Ovary (tissue), 7 donors: ENCODE measurements at regions not wholly inside any gene's neighbourhood (a gene's known extent, or its start where the extent isn't known, plus 50 kb on each side); places are given as distances from the start of the nearest gene placed in this dataset.

Source experiments
- DNase-seq, 5 donors: peaks; one replicate each; pipeline ENCODE4 v3.0.0-alpha.2; 2019 to 2020
- H3K27ac ChIP-seq, 2 donors: fragments of 200-600 bp; one replicate each; pipeline versions ENCODE4 v1.5.1 to v1.8.0; 2019 to 2022
- H3K27me3 ChIP-seq: fragments of 200-600 bp; one replicate; pipeline ENCODE4 v1.8.0; 2022
- H3K36me3 ChIP-seq: fragments of 200-600 bp; sonication (generic); one replicate; pipeline ENCODE4 v1.5.1; 2019
- H3K4me1 ChIP-seq: one replicate; pipeline ENCODE4 v1.8.1; 2013; ENCODE audit warnings: mild to moderate bottlenecking, moderate library complexity; ENCODE audit not compliant: insufficient read depth
- H3K4me3 ChIP-seq: fragments of 200-600 bp; sonication (generic); one replicate; pipeline ENCODE4 v1.5.1; 2017
- H3K9me3 ChIP-seq, 2 donors: fragments of 200-600 bp in 1 of 2; sonication (generic) in 1 of 2; one replicate each; pipeline versions ENCODE4 v1.5.1 to v1.8.1; 2013 to 2019; ENCODE audit warnings: mild to moderate bottlenecking in 1 of 2, moderate library complexity in 1 of 2
- CTCF ChIP-seq, 3 donors: fragments of 450-650 bp in 2 of 3; fragments of 200-600 bp in 1 of 3; IDR thresholded peaks; one replicate each; pipeline versions ENCODE4 v1.5.1 to v1.8.0; 2016 to 2022; ENCODE audit warnings: antibody characterized with exemption in 3 of 3, mild to moderate bottlenecking in 1 of 3
- EP300 ChIP-seq: sonication (generic); formaldehyde crosslinking; IDR thresholded peaks from one replicate; pipeline ENCODE4 v1.6.1; 2017; ENCODE audit warnings: antibody characterized with exemption
- POLR2A ChIP-seq: fragments of 450-650 bp; IDR thresholded peaks from one replicate; pipeline ENCODE4 v1.6.1; 2017; ENCODE audit warnings: antibody characterized with exemption, mild to moderate bottlenecking, moderate library complexity
- WGBS, 3 donors: extraction: QIAGEN DNeasy Blood & Tissue Kit in 1 of 3; methylation state at CpG; one replicate each; pipeline versions ENCODE4 v1.1.5 to v1.1.7; 2013 to 2017; 5-methylcytosine and 5-hydroxymethylcytosine counted together
- intact Hi-C, 4 donors: fragments of 100-400 bp; cut with DNase I; formaldehyde crosslinking; loops; one replicate each; pipeline versions ENCODE4 v1.11.0 to v1.15.1; 2022 to 2023
- donor health status: DM: no; HTN: no; CAD: no; lungs with moderate emphysema.
- donor health status: DM: no; HTN: no; CAD: no.
- donor health status: Bipolar disorder and iron deficiency.
- donor health status: DM: no; HTN: no; CAD: no.
- donor health status: DM: yes; HTN: yes; CAD: no.

- intact Hi-C loops = no loop called here
- H3K36me3 ChIP-seq = no peaks in the 10 kb centered on the region
- TF ChIP-seq CTCF (IDR thresholded peaks at IDR 0.05) (no peak), POLR2A (no peak), EP300 (no peak)
- no peaks in the 10 kb centered on the region for H3K27me3 ChIP-seq
- no peak overlapping the region for H3K27ac ChIP-seq
- no peak overlapping the region for H3K4me3 ChIP-seq
- H3K9me3 ChIP-seq = no peaks in the 10 kb centered on the region
- H3K4me1 ChIP-seq = no peaks in the 10 kb centered on the region
- whole genome bisulfite sequencing, 3 donors = 92 to 98% (median 96%) methylated on average over 1 of the region's 1 CpG
- no peak for DNase-seq
These were observed 613.1 kb downstream of the USP25 start for GRCh38 chr21:16342932-16343331.

GRCh38 chr21:16343776-16344175 is 614.0 kb downstream of the USP25 start:
- H3K27ac ChIP-seq = no peak overlapping the region
- WGBS, 3 donors = 94% methylated on average over 3 of the region's 3 CpGs
- no peak for TF ChIP-seq EP300
- TF ChIP-seq POLR2A = no peak
- no peak for TF ChIP-seq CTCF (IDR thresholded peaks at IDR 0.05)
- H3K4me3 ChIP-seq = no peak overlapping the region
- H3K9me3 ChIP-seq = no peaks in the 10 kb centered on the region
- DNase-seq = no peak
- intact Hi-C loops = no loop called here
- no peaks in the 10 kb centered on the region for H3K27me3 ChIP-seq
- no peaks in the 10 kb centered on the region for H3K4me1 ChIP-seq
- no peaks in the 10 kb centered on the region for H3K36me3 ChIP-seq

- Histone ChIP-seq H3K36me3 (no peaks in the 10 kb centered on the region), H3K27ac (no peak overlapping the region), H3K4me3 (no peak overlapping the region), H3K27me3 (no peaks in the 10 kb centered on the region), H3K9me3 (no peaks in the 10 kb centered on the region), H3K4me1 (no peaks in the 10 kb centered on the region)
- intact Hi-C loops = no loop called here
- no peak for DNase-seq
- no peak for TF ChIP-seq CTCF (IDR thresholded peaks at IDR 0.05)
- TF ChIP-seq EP300 = no peak
- TF ChIP-seq POLR2A = no peak
- WGBS, 3 donors = 93 to 96% (median 96%) methylated on average over 1 of the region's 1 CpG
These were observed 616.0 kb downstream of the USP25 start for GRCh38 chr21:16345757-16346156.

GRCh38 chr21:16347223-16347622 is 617.4 kb downstream of the USP25 start:
- Histone ChIP-seq H3K36me3 (no peaks in the 10 kb centered on the region), H3K9me3 (no peaks in the 10 kb centered on the region), H3K4me3 (no peak overlapping the region), H3K4me1 (no peaks in the 10 kb centered on the region), H3K27me3 (no peaks in the 10 kb centered on the region), H3K27ac (no peak overlapping the region)
- intact Hi-C loops = no loop called here
- no peak for DNase-seq
- TF ChIP-seq POLR2A = no peak
- no peak for TF ChIP-seq EP300
- no peak for TF ChIP-seq CTCF (IDR thresholded peaks at IDR 0.05)

GRCh38 chr21:16353764-16354163 is 624.0 kb downstream of the USP25 start:
- H3K4me1 ChIP-seq = no peaks in the 10 kb centered on the region
- H3K36me3 ChIP-seq = no peaks in the 10 kb centered on the region
- no peak overlapping the region for H3K4me3 ChIP-seq
- TF ChIP-seq EP300 (no peak), POLR2A (no peak), CTCF (IDR thresholded peaks at IDR 0.05) (no peak)
- DNase-seq = no peak
- intact Hi-C loops = no loop called here
- WGBS, 3 donors = 79 to 91% (median 82%) methylated on average over 6 of the region's 6 CpGs
- H3K27me3 ChIP-seq = no peaks in the 10 kb centered on the region
- H3K27ac ChIP-seq = no peak overlapping the region
- H3K9me3 ChIP-seq = no peaks in the 10 kb centered on the region
